HCT116 (cell line): ENCODE measurements at regions not wholly inside any gene's neighbourhood (a gene's known extent, or its start where the extent isn't known, plus 50 kb on each side); places are given as distances from the start of the nearest gene placed in this dataset.

Source experiments
- ATAC-seq: fragments of 200-7000 bp; cut with Tn5 transposase; 2 replicates; pipeline ENCODE4 v1.9.1; 2020; ENCODE audit warnings: mild to moderate bottlenecking, moderate library complexity
- BruUV-seq: library from RNA; stranded (reverse); fragments of 400-500 nt; replicated peaks from 2 replicates; lab custom pipeline; 2021; lab: Mats Ljungman, UMichigan
- CTCF ChIA-PET: fragments of 300-600 bp; sonication (Branson Sonifier 250); formaldehyde crosslinking; loops from one replicate; lab custom pipeline; 2021; ENCODE audit warnings: antibody characterized with exemption; lab: Charles Lee
- POLR2A ChIA-PET: fragments of 300-600, 350-600 bp; sonication (Branson Sonifier 250); formaldehyde crosslinking; loops from one replicate; lab custom pipeline; 2021; ENCODE audit warnings: antibody characterized with exemption; lab: Charles Lee
- RAD21 ChIA-PET, 2 experiments: fragments of 300-600 bp; sonication (Branson Sonifier 250); formaldehyde crosslinking; loops; one replicate each; lab custom pipeline; 2023; ENCODE audit warnings: low total read pairs in 2 of 2; ENCODE audit not compliant: uncharacterized antibody in 2 of 2, unreplicated experiment in 2 of 2, low non-redundant PET in 1 of 2; lab: Charles Lee
- DNase-seq: peaks from one replicate; pipeline ENCODE4 v3.0.0-alpha.2; 2010; ENCODE audit warnings: low read depth, low spot score
- H2AFZ ChIP-seq: fragments of 200-600 bp; shearing (Covaris generic), sonication (generic); 2 replicates; pipeline ENCODE4 v1.6.1; 2017; ENCODE audit warnings: low read depth, mixed run types, mixed read lengths, antibody characterized with exemption, low read length; ENCODE audit not compliant: poor library complexity, severe bottlenecking
- H3K27ac ChIP-seq: 2 replicates; pipeline ENCODE4 v1.5.1; 2012; ENCODE audit warnings: low read depth, low read length
- H3K27me3 ChIP-seq: fragments of 200-600 bp; sonication (generic); 2 replicates; pipeline ENCODE4 v1.6.1; 2016; ENCODE audit warnings: mixed run types, low read length, mixed read lengths; ENCODE audit not compliant: insufficient read depth
- H3K36me3 ChIP-seq, 2 experiments: fragments of 200-500 bp in 1 of 2; fragments of 200-600 bp in 1 of 2; sonication (Bioruptor generic) in 1 of 2; sonication (generic) in 1 of 2; 2 replicates each; pipeline versions ENCODE4 v1.5.1 to v1.6.1; 2014 to 2016; ENCODE audit warnings: low read length in 2 of 2, inconsistent platforms in 1 of 2, mixed read lengths in 1 of 2, mixed run types in 1 of 2; ENCODE audit not compliant: insufficient read depth in 2 of 2, control insufficient read depth in 1 of 2
- H3K4me1 ChIP-seq, 2 experiments: fragments of 200-600 bp in 1 of 2; sonication (generic) in 1 of 2; 2 replicates each; pipeline versions ENCODE4 v1.5.1 to v1.6.1; 2012 to 2017; ENCODE audit warnings: low read length in 2 of 2, inconsistent platforms in 1 of 2, mild to moderate bottlenecking in 1 of 2, mixed read lengths in 1 of 2, mixed run types in 1 of 2, moderate library complexity in 1 of 2; ENCODE audit not compliant: insufficient read depth in 2 of 2, control insufficient read depth in 1 of 2
- H3K4me2 ChIP-seq: fragments of 200-600 bp; sonication (generic); 2 replicates; pipeline ENCODE4 v1.6.1; 2017; ENCODE audit warnings: mixed run types, low read length, mixed read lengths
- H3K4me3 ChIP-seq, 2 experiments: fragments of 200-600 bp in 1 of 2; sonication (generic) in 1 of 2; replicated peaks in 1 of 2; 2 replicates each; pipeline ENCODE4 v1.5.1; 2011 to 2016; ENCODE audit warnings: low read length in 2 of 2, control low read depth in 1 of 2, low read depth in 1 of 2, mild to moderate bottlenecking in 1 of 2, mixed read lengths in 1 of 2, mixed run types in 1 of 2
- H3K79me2 ChIP-seq: fragments of 200-600 bp; sonication (generic); 2 replicates; pipeline ENCODE4 v1.6.1; 2017; ENCODE audit warnings: mild to moderate bottlenecking, mixed run types, low read length, moderate library complexity, mixed read lengths; ENCODE audit not compliant: insufficient read depth
- H3K9ac ChIP-seq: fragments of 200-600 bp; sonication (generic); 2 replicates; pipeline ENCODE4 v1.6.1; 2016; ENCODE audit warnings: low read length, mixed read lengths
- H3K9me2 ChIP-seq: fragments of 200-600 bp; sonication (generic), shearing (Covaris generic); 2 replicates; pipeline ENCODE4 v1.6.1; 2017; ENCODE audit warnings: mixed run types, mild to moderate bottlenecking, moderate library complexity; ENCODE audit not compliant: insufficient read depth
- H3K9me3 ChIP-seq, 2 experiments: fragments of 200-500 bp in 1 of 2; fragments of 200-600 bp in 1 of 2; sonication (Bioruptor generic) in 1 of 2; sonication (generic) in 1 of 2; 2 replicates each; pipeline ENCODE4 v1.6.1; 2014 to 2017; ENCODE audit warnings: low read length in 2 of 2, mixed read lengths in 2 of 2, inconsistent platforms in 1 of 2, low read depth in 1 of 2, mild to moderate bottlenecking in 1 of 2, mixed run types in 1 of 2, moderate library complexity in 1 of 2; ENCODE audit not compliant: control insufficient read depth in 1 of 2, insufficient read depth in 1 of 2
- H4K20me1 ChIP-seq: fragments of 200-600 bp; sonication (generic), shearing (Covaris generic); 2 replicates; pipeline ENCODE4 v1.6.1; 2017; ENCODE audit warnings: mixed run types, mild to moderate bottlenecking, moderate library complexity; ENCODE audit not compliant: insufficient read depth
- CBX3 ChIP-seq: IDR thresholded peaks from 2 replicates; pipeline ENCODE4 v1.6.1; 2012; ENCODE audit warnings: low read depth
- CEBPB ChIP-seq: IDR thresholded peaks from 2 replicates; pipeline ENCODE4 v1.6.1; 2012; ENCODE audit warnings: low read depth
- CTCF ChIP-seq, 3 experiments: fragments of 200-600 bp in 1 of 3; sonication (generic) in 1 of 3; IDR thresholded peaks in 2 of 3; conservative IDR thresholded peaks in 1 of 3; 2 replicates each; pipeline ENCODE4 v1.5.1; 2012 to 2017; ENCODE audit warnings: low read depth in 2 of 3, low read length in 2 of 3, antibody characterized with exemption in 1 of 3, borderline replicate concordance in 1 of 3, control low read depth in 1 of 3, mild to moderate bottlenecking in 1 of 3, mixed read lengths in 1 of 3, mixed run types in 1 of 3, moderate library complexity in 1 of 3; ENCODE audit not compliant: insufficient read depth in 1 of 3
- EGR1 ChIP-seq: IDR thresholded peaks from 2 replicates; pipeline ENCODE4 v1.6.1; 2012; ENCODE audit warnings: low read depth
- EZH2 ChIP-seq: fragments of 200-600 bp; sonication (generic); IDR thresholded peaks from 2 replicates; pipeline ENCODE4 v1.6.1; 2017; ENCODE audit warnings: antibody characterized with exemption, mixed run types
- MAX ChIP-seq: IDR thresholded peaks from 2 replicates; pipeline ENCODE4 v1.6.1; 2012
- POLR2A ChIP-seq: IDR thresholded peaks from 2 replicates; pipeline ENCODE4 v1.7.0; 2011; ENCODE audit warnings: borderline replicate concordance; ENCODE audit not compliant: insufficient read depth, insufficient read length; ENCODE audit errors: extremely low read depth
- POLR2AphosphoS5 ChIP-seq: IDR thresholded peaks from 2 replicates; pipeline ENCODE4 v1.6.1; 2011; ENCODE audit warnings: mild to moderate bottlenecking, low read depth, low read length, moderate library complexity
- RAD21 ChIP-seq: IDR thresholded peaks from 2 replicates; pipeline ENCODE4 v1.6.1; 2012; ENCODE audit warnings: low read depth, mild to moderate bottlenecking
- REST ChIP-seq: IDR thresholded peaks from 2 replicates; pipeline ENCODE4 v1.6.1; 2012; ENCODE audit warnings: low read depth
- SIN3A ChIP-seq: IDR thresholded peaks from 2 replicates; pipeline ENCODE4 v1.6.1; 2012; ENCODE audit warnings: low read depth
- SP1 ChIP-seq: IDR thresholded peaks from 2 replicates; pipeline ENCODE4 v1.6.1; 2012; ENCODE audit warnings: low read depth
- TCF7L2 ChIP-seq: IDR thresholded peaks from 2 replicates; pipeline ENCODE4 v1.7.0; 2011; ENCODE audit warnings: borderline replicate concordance, inconsistent platforms; ENCODE audit not compliant: insufficient read depth, insufficient read length; ENCODE audit errors: extremely low read depth
- ZFX ChIP-seq: fragments of 450-650 bp; IDR thresholded peaks from 2 replicates; pipeline ENCODE4 v1.6.1; 2017
- ZNF274 ChIP-seq: fragments of 200-500 bp; sonication (Bioruptor generic); IDR thresholded peaks from 2 replicates; pipeline ENCODE4 v1.6.1; 2014; ENCODE audit warnings: mild to moderate bottlenecking, low read depth, low read length, inconsistent platforms
- intact Hi-C: fragments of 100-400 bp; cut with micrococcal nuclease; formaldehyde crosslinking; loops from 2 replicates; pipeline ENCODE4 v1.10.0; 2022

- POLR2A ChIA-PET: no interaction called here
- no peak overlapping the region for H3K9ac ChIP-seq
- intact Hi-C loops: no loop called here
- no peak for TF ChIP-seq ZNF274
- no peak for TF ChIP-seq EZH2
- no peak for TF ChIP-seq POLR2A
- TF ChIP-seq TCF7L2: no peak
- no peak for TF ChIP-seq SIN3A
- no peak for TF ChIP-seq EGR1
- TF ChIP-seq ZFX: no peak
- no peak for TF ChIP-seq MAX
- TF ChIP-seq POLR2AphosphoS5: no peak
- TF ChIP-seq CEBPB: no peak
- TF ChIP-seq CTCF (IDR thresholded peaks at IDR 0.05 in 2 of 3, conservative IDR thresholded peaks at IDR 0.05 in 1 of 3; ENCODE audit: borderline replicate concordance in 1 of 3, insufficient read depth in 1 of 3, low read depth in 2 of 3, low read length in 2 of 3): no peak
- no peak for TF ChIP-seq RAD21
- TF ChIP-seq SP1: no peak
- TF ChIP-seq CBX3: no peak
- no peak for TF ChIP-seq REST
- TF ChIP-seq, all 23 proteins: peak for 0
- no peak overlapping the region for H2AFZ ChIP-seq
- RAD21 ChIA-PET: no interaction called here
- no peaks in the 10 kb centered on the region for H3K36me3 ChIP-seq
- no peaks in the 10 kb centered on the region for H4K20me1 ChIP-seq
- no peak overlapping the region for H3K4me3 ChIP-seq
- H3K9me3 ChIP-seq: no peaks in the 10 kb centered on the region
- CTCF ChIA-PET: no interaction called here
- no TSS peak for BruUV-seq
- no peak overlapping the region for H3K4me2 ChIP-seq
- DNase-seq (no peak), ATAC-seq (no peak)
- H3K79me2 ChIP-seq: no peaks in the 10 kb centered on the region
- H3K27ac ChIP-seq: no peak overlapping the region
- no peaks in the 10 kb centered on the region for H3K9me2 ChIP-seq
- no peaks in the 10 kb centered on the region for H3K4me1 ChIP-seq
- H3K27me3 ChIP-seq: no peaks in the 10 kb centered on the region
Observed at GRCh38 chr1:217096200-217096599, 373.0 kb upstream of the ESRRG start.
